Endothelial cell of umbilical vein (primary cell): ENCODE measurements at regions not wholly inside any gene's neighbourhood (a gene's known extent, or its start where the extent isn't known, plus 50 kb on each side); places are given as distances from the start of the nearest gene placed in this dataset.
"Not testable (repeated sequence)": the region's sequence is repeated elsewhere in the genome, so short reads cannot be mapped to it uniquely, and the experiment has no call there.

Experiments used
- CTCF ChIP-seq, 2 donors: IDR thresholded peaks; 1 replicate in 1 of 2; 2 replicates in 1 of 2; pipeline ENCODE4 v1.5.1; 2011; ENCODE audit warnings: low read length in 2 of 2, mild to moderate bottlenecking in 2 of 2, moderate library complexity in 2 of 2, control low read depth in 1 of 2, inconsistent platforms in 1 of 2, low read depth in 1 of 2; ENCODE audit not compliant: insufficient read depth in 1 of 2; ENCODE audit errors: extremely low read depth in 1 of 2
- EZH2 ChIP-seq: IDR thresholded peaks from 2 replicates; pipeline ENCODE4 v1.6.1; 2012; ENCODE audit warnings: borderline replicate concordance, low read depth, mild to moderate bottlenecking, moderate library complexity, low read length, inconsistent platforms; ENCODE audit not compliant: severe bottlenecking
- FOS ChIP-seq: IDR thresholded peaks from 2 replicates; pipeline ENCODE4 v1.6.1; 2011; ENCODE audit warnings: mild to moderate bottlenecking, low read length, moderate library complexity, borderline replicate concordance; ENCODE audit not compliant: insufficient read depth
- GATA2 ChIP-seq: IDR thresholded peaks from 2 replicates; pipeline ENCODE4 v1.7.0; 2011; ENCODE audit warnings: low read depth, mild to moderate bottlenecking, moderate library complexity, mixed read lengths, low read length; ENCODE audit not compliant: insufficient read length, insufficient read depth
- MAX ChIP-seq: IDR thresholded peaks from 2 replicates; pipeline ENCODE4 v1.6.1; 2011; ENCODE audit not compliant: insufficient read depth, insufficient read length
- MYC ChIP-seq: IDR thresholded peaks from one replicate; pipeline ENCODE4 v1.6.1; 2011; ENCODE audit warnings: mild to moderate bottlenecking, low read depth, low read length
- POLR2A ChIP-seq: IDR thresholded peaks from 2 replicates; pipeline ENCODE4 v1.6.1; 2012; ENCODE audit warnings: low read depth, mild to moderate bottlenecking, control low read depth, low read length
- POLR2AphosphoS5 ChIP-seq: IDR thresholded peaks from 2 replicates; pipeline ENCODE4 v1.6.1; 2012; ENCODE audit warnings: low read depth, mild to moderate bottlenecking, control low read depth, low read length, moderate library complexity; ENCODE audit not compliant: insufficient read depth

GRCh38 chr16:21522846-21523245 lies 76.5 kb upstream of the METTL9 start:
- not testable (repeated sequence) for TF ChIP-seq GATA2; CTCF (IDR thresholded peaks at IDR 0.05; ENCODE audit: extremely low read depth in 1 of 2, insufficient read depth in 1 of 2, low read depth in 1 of 2, low read length in 2 of 2); MYC; POLR2AphosphoS5; EZH2; POLR2A; FOS; MAX
